K562 (cell line): ENCODE measurements at regions not wholly inside any gene's neighbourhood (a gene's known extent, or its start where the extent isn't known, plus 50 kb on each side); places are given as distances from the start of the nearest gene placed in this dataset.

ENCODE experiments used
- ATAC-seq: fragments of 200-7000 bp; cut with Tn5 transposase; 3 replicates; pipeline ENCODE4 v1.9.1; 2020; ENCODE audit warnings: moderate library complexity
- BruUV-seq: library from RNA; stranded (reverse); fragments of 400-500 nt; replicated peaks from 2 replicates; lab custom pipeline; 2021; lab: Mats Ljungman, UMichigan
- CTCF ChIA-PET: fragments of 300-600 bp; formaldehyde crosslinking; extraction: SDS; loops from one replicate; lab custom pipeline; 2021; ENCODE audit warnings: low intra/inter-chr PET ratio; lab: Yijun Ruan, JAX
- POLR2A ChIA-PET: fragments of 300-600, 350-650 bp; sonication (Branson Sonifier 250); formaldehyde crosslinking; extraction: SDS; loops from one replicate; lab custom pipeline; 2021; ENCODE audit warnings: antibody characterized with exemption, inconsistent platforms; lab: Yijun Ruan, JAX
- DNase-seq, 4 experiments: peaks; one replicate each; pipeline versions ENCODE4 v3.0.0 to v3.0.0-alpha.2; 2011 to 2018; ENCODE audit warnings: low spot score in 3 of 4, mixed read lengths in 3 of 4; ENCODE audit errors: extremely low read depth in 1 of 4
- FAIRE-seq: peaks from 2 replicates; lab custom pipeline; 2011; peaks lifted over from hg19 to GRCh38; lab: Jason Lieb, UNC
- H2AFZ ChIP-seq: 2 replicates; pipeline ENCODE4 v1.6.0; 2011; ENCODE audit warnings: low read depth, low read length, control low read depth, inconsistent platforms
- H3K27ac ChIP-seq: fragments of 200-600 bp; 3 replicates; pipeline ENCODE4 v1.8.0; 2011; ENCODE audit warnings: low read depth, mild to moderate bottlenecking, control low read depth, inconsistent platforms, low read length, moderate library complexity, mixed read lengths; ENCODE audit errors: extremely low read depth
- H3K27me3 ChIP-seq, 2 experiments: fragments of 300-600 bp in 1 of 2; 2 replicates in 1 of 2; 3 replicates in 1 of 2; pipeline versions ENCODE4 v1.6.0 to v1.8.0; 2011; ENCODE audit warnings: inconsistent platforms in 2 of 2, low read length in 2 of 2, mild to moderate bottlenecking in 1 of 2, mixed read lengths in 1 of 2, moderate library complexity in 1 of 2; ENCODE audit not compliant: control insufficient read depth in 2 of 2, insufficient read depth in 2 of 2
- H3K36me3 ChIP-seq: fragments of 300-600 bp; 3 replicates; pipeline ENCODE4 v1.8.0; 2011; ENCODE audit warnings: mild to moderate bottlenecking, low read length, inconsistent platforms; ENCODE audit not compliant: control insufficient read depth, insufficient read depth
- H3K4me1 ChIP-seq, 2 experiments: fragments of 200-600 bp in 1 of 2; replicated peaks in 1 of 2; 2 replicates in 1 of 2; 3 replicates in 1 of 2; pipeline versions ENCODE4 v1.5.1 to v1.8.0; 2011; ENCODE audit warnings: inconsistent platforms in 2 of 2, low read length in 2 of 2, mild to moderate bottlenecking in 1 of 2, mixed read lengths in 1 of 2, moderate library complexity in 1 of 2; ENCODE audit not compliant: control insufficient read depth in 2 of 2, insufficient read depth in 2 of 2
- H3K4me2 ChIP-seq: 2 replicates; pipeline ENCODE4 v1.6.1; 2011; ENCODE audit warnings: low read length, control low read depth, inconsistent platforms, mixed read lengths; ENCODE audit not compliant: insufficient read depth
- H3K4me3 ChIP-seq: fragments of 200-600 bp; sonication (generic), shearing (Covaris generic); 2 replicates; pipeline ENCODE4 v1.5.1; 2016; ENCODE audit warnings: control low read depth, inconsistent platforms
- H3K79me2 ChIP-seq: fragments of 200-600 bp; 3 replicates; pipeline ENCODE4 v1.8.0; 2011; ENCODE audit warnings: low read length, inconsistent platforms; ENCODE audit not compliant: control insufficient read depth, insufficient read depth
- H3K9ac ChIP-seq, 2 experiments: 2 replicates each; pipeline versions ENCODE4 v1.6.0 to v1.6.1; 2011; ENCODE audit warnings: low read depth in 2 of 2, low read length in 2 of 2, control low read depth in 1 of 2, inconsistent platforms in 1 of 2, mild to moderate bottlenecking in 1 of 2, mixed read lengths in 1 of 2; ENCODE audit not compliant: insufficient read depth in 1 of 2
- H3K9me1 ChIP-seq: one replicate; pipeline ENCODE4 v1.6.0; 2011; ENCODE audit warnings: inconsistent platforms, mild to moderate bottlenecking, low read length, moderate library complexity; ENCODE audit not compliant: control insufficient read depth, insufficient read depth
- H3K9me3 ChIP-seq: replicated peaks from 2 replicates; pipeline ENCODE4 v1.5.1; 2011; ENCODE audit warnings: low read depth, low read length, inconsistent platforms; ENCODE audit not compliant: control insufficient read depth, insufficient read depth
- H4K20me1 ChIP-seq: replicated peaks from 2 replicates; pipeline ENCODE4 v1.6.1; 2011; ENCODE audit warnings: low read length, inconsistent platforms, mixed read lengths; ENCODE audit not compliant: control insufficient read depth, insufficient read depth
- CCNT2 ChIP-seq: IDR thresholded peaks from 2 replicates; pipeline ENCODE4 v1.6.1; 2011; ENCODE audit warnings: borderline replicate concordance, low read depth, mild to moderate bottlenecking, moderate library complexity, mixed read lengths, low read length; ENCODE audit not compliant: insufficient read length; ENCODE audit errors: extremely low read depth
- CREB1 ChIP-seq, 2 experiments: sonication (generic) in 1 of 2; formaldehyde crosslinking in 1 of 2; IDR thresholded peaks; 2 replicates each; pipeline versions ENCODE4 v1.6.1 to v1.8.0; 2012 to 2022; ENCODE audit warnings: inconsistent platforms in 1 of 2, mild to moderate bottlenecking in 1 of 2, missing genetic modification reagents in 1 of 2, moderate library complexity in 1 of 2
- E2F8 ChIP-seq: fragments of 450-650 bp; IDR thresholded peaks from 2 replicates; pipeline ENCODE4 v1.7.1; 2018; ENCODE audit warnings: mild to moderate bottlenecking, low read depth; ENCODE audit not compliant: partially characterized antibody
- ESRRA ChIP-seq: fragments of 450-650 bp; IDR thresholded peaks from 2 replicates; pipeline ENCODE4 v1.6.1; 2014; ENCODE audit warnings: low read depth, mild to moderate bottlenecking, moderate library complexity, borderline replicate concordance
- FOXA1 ChIP-seq: fragments of 450-650 bp; IDR thresholded peaks from 2 replicates; pipeline ENCODE4 v1.6.1; 2016; ENCODE audit warnings: mild to moderate bottlenecking, borderline replicate concordance
- HSF4 ChIP-seq: fragments of 250-450 bp; sonication (Bioruptor Pico); IDR thresholded peaks from 2 replicates; pipeline ENCODE4 v2.1.2; 2022; ENCODE audit warnings: mild to moderate bottlenecking, moderate library complexity, borderline replicate concordance
- MEF2A ChIP-seq: IDR thresholded peaks from 2 replicates; pipeline ENCODE4 v1.6.1; 2011; ENCODE audit warnings: low read depth, mild to moderate bottlenecking, low read length, moderate library complexity; ENCODE audit not compliant: control insufficient read depth
- PHF20 ChIP-seq: fragments of 450-650 bp; IDR thresholded peaks from 2 replicates; pipeline ENCODE4 v1.6.1; 2018; ENCODE audit not compliant: partially characterized antibody
- PHTF2 ChIP-seq: fragments of 250-450 bp; sonication (Bioruptor Pico); IDR thresholded peaks from 2 replicates; pipeline ENCODE4 v1.5.0; 2021; ENCODE audit warnings: mild to moderate bottlenecking
- POLR2H ChIP-seq: IDR thresholded peaks from 2 replicates; pipeline ENCODE4 v1.6.1; 2016; ENCODE audit warnings: missing genetic modification characterization, low read depth, mild to moderate bottlenecking, control low read depth, missing compliant biosample characterization, moderate library complexity
- PRPF4 ChIP-seq: fragments of 200-400 bp; formaldehyde crosslinking; IDR thresholded peaks from one replicate; pipeline ENCODE4 v1.6.1; 2017; ENCODE audit warnings: low read length, low read depth, mild to moderate bottlenecking; ENCODE audit not compliant: insufficient read depth, poor library complexity, severe bottlenecking
- RB1 ChIP-seq: fragments of 450-650 bp; IDR thresholded peaks from 2 replicates; pipeline ENCODE4 v1.6.1; 2017; ENCODE audit warnings: low read depth, mild to moderate bottlenecking
- RBFOX2 ChIP-seq: fragments of 200-400 bp; formaldehyde crosslinking; IDR thresholded peaks from 2 replicates; pipeline ENCODE4 v1.6.1; 2017; ENCODE audit warnings: low read depth, mild to moderate bottlenecking, low read length, moderate library complexity
- SMC3 ChIP-seq: conservative IDR thresholded peaks from 2 replicates; pipeline ENCODE4 v1.6.1; 2011; ENCODE audit warnings: low read depth, low read length, improper control_type of control experiment; ENCODE audit not compliant: insufficient read depth
- SOX6 ChIP-seq: fragments of 450-650 bp; IDR thresholded peaks from 2 replicates; pipeline ENCODE4 v1.6.1; 2014; ENCODE audit warnings: mild to moderate bottlenecking
- STAG1 ChIP-seq: sonication (generic); formaldehyde crosslinking; IDR thresholded peaks from 2 replicates; pipeline ENCODE4 v1.5.0; 2020; ENCODE audit warnings: missing genetic modification reagents, borderline replicate concordance
- TCF3 ChIP-seq: sonication (generic); formaldehyde crosslinking; IDR thresholded peaks from 2 replicates; pipeline ENCODE4 v1.4.0; 2020; ENCODE audit warnings: mild to moderate bottlenecking, missing genetic modification reagents
- YBX1 ChIP-seq: fragments of 450-650 bp; IDR thresholded peaks from 2 replicates; pipeline ENCODE4 v1.7.1; 2016; ENCODE audit warnings: mild to moderate bottlenecking
- ZC3H8 ChIP-seq: fragments of 450-650 bp; IDR thresholded peaks from 2 replicates; pipeline ENCODE4 v1.6.1; 2017
- ZFP30 ChIP-seq: fragments of 250-450 bp; sonication (Bioruptor Pico); IDR thresholded peaks from 2 replicates; pipeline ENCODE4 v1.8.0; 2022; ENCODE audit warnings: moderate library complexity, mild to moderate bottlenecking, inconsistent platforms, borderline replicate concordance
- ZNF212 ChIP-seq: fragments of 450-650 bp; formaldehyde crosslinking; IDR thresholded peaks from 2 replicates; pipeline ENCODE4 v1.4.0; 2020; ENCODE audit warnings: mild to moderate bottlenecking
- WGBS: fragments of 100-300 bp; shearing (Covaris generic); methylation state at CpG from one replicate; pipeline ENCODE4 v1.1.6; 2016; ENCODE audit warnings: low coverage, mixed read lengths; ENCODE audit not compliant: insufficient coverage; ENCODE audit errors: missing lambda C conversion rate; 5-methylcytosine and 5-hydroxymethylcytosine counted together
- in situ Hi-C: fragments of 300-500 bp; cut with MboI; formaldehyde crosslinking; loops from 4 replicates; pipeline ENCODE4 v1.15.0; 2018; ENCODE audit warnings: inconsistent platforms, mixed read lengths
- intact Hi-C: fragments of 100-400 bp; cut with micrococcal nuclease; formaldehyde crosslinking; loops from 2 replicates; pipeline ENCODE4 v1.14.2; 2022

DNA sequence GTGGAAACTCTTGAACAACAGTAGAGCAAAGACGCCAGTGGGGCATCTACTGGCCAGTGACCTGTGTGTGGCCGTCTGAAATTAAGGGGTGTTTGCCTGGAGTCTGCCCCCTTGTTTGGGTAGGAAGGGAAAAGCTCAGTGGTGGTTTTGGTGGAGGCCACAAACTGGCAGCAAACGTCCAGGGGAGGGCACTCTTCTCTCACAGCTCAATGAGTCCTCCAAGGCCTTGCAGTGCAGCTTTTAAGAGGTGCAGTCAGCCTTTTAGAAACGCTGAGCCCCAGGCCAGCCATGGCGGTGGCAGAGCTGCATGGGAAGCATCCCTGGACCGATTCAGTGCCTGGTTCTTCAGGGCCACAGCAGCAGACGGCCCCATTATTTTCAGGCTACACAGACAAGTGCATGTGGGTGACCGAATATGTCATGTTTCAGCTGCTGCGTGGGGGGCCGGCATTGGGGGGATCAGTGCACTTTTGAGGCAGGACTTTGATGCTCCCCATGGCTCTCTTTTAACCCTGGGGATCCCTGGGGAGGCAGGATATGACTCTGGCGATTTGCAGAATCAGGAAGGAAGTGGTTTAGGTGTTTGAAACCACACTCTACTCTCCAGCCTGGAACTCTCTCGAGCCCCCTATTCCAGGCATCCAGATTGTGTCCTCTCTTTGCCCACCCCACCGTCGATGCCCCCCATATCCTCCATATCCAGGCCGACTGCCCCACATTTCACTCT lies 414.0 kb downstream of the PRDM2 start (continued):
- TF ChIP-seq CREB1 (IDR thresholded peaks at IDR 0.05): no peak
- no peak for TF ChIP-seq CREB1 (CRISPR knock-in tag; IDR thresholded peaks at IDR 0.05)
- TF ChIP-seq STAG1 (CRISPR knock-in tag): peak; percentile 84; the same call in 1 of the 2 replicates
- no peak for TF ChIP-seq ZFP30
- no peak for TF ChIP-seq FOXA1
- no peak for TF ChIP-seq PHF20
- TF ChIP-seq RB1: peak; percentile 41; the same call in 1 of the 2 replicates
- TF ChIP-seq MEF2A: no peak
- no peak for TF ChIP-seq PHTF2 (CRISPR knock-in tag)
- peak; percentile 81 for TF ChIP-seq SMC3
- TF ChIP-seq YBX1: no peak

- no peak for ATAC-seq
- Histone ChIP-seq H3K27me3 (no peaks in the 10 kb centered on the region), H3K9ac (no peak overlapping the region), H3K4me1 (no peaks in the 10 kb centered on the region), H3K27ac (no peak overlapping the region), H3K79me2 (no peaks in the 10 kb centered on the region), H2AFZ (no peak overlapping the region), H3K9me3 (no peaks in the 10 kb centered on the region), H4K20me1 (no peaks in the 10 kb centered on the region; the same call in 1 of the 2 replicates), H3K9me1 (no peaks in the 10 kb centered on the region), H3K4me2 (no peak overlapping the region), H3K36me3 (no peaks in the 10 kb centered on the region), H3K4me3 (no peak overlapping the region)
- no peak for DNase-seq
- FAIRE-seq: no peak
- WGBS: 1% methylated on average over 4 of the region's 4 CpGs
- in situ Hi-C loops (loop anchor here (10.0 to 25.0 kb wide), 2 partner anchors 746 to 929 kb away; no protein-coding TSS in a partner anchor), intact Hi-C loops (loop anchor here (10.0 kb wide), 1 partner anchor 619 kb away; no protein-coding TSS in a partner anchor)
- POLR2A ChIA-PET: no interaction called here
- CTCF ChIA-PET: no interaction called here
- no TSS peak for BruUV-seq
- no peak for TF ChIP-seq ZC3H8
- TF ChIP-seq HSF4 (CRISPR knock-in tag): no peak
- no peak for TF ChIP-seq E2F8
- TF ChIP-seq RBFOX2: no peak
- no peak for TF ChIP-seq ESRRA
- TF ChIP-seq TCF3: no peak
- no peak for TF ChIP-seq SOX6
- TF ChIP-seq PRPF4: no peak
- TF ChIP-seq ZNF212 (CRISPR knock-in tag): no peak
- TF ChIP-seq POLR2H: no peak
- TF ChIP-seq CCNT2: no peak
Observed at GRCh38 chr1:14115976-14116375, 416.0 kb downstream of the PRDM2 start.
